GM23338 (cell line): ENCODE measurements at regions not wholly inside any gene's neighbourhood (a gene's known extent, or its start where the extent isn't known, plus 50 kb on each side); places are given as distances from the start of the nearest gene placed in this dataset.

Source experiments
- CREB1 ChIP-seq: fragments of 250-450 bp; sonication (Bioruptor Pico); IDR thresholded peaks from 2 replicates; pipeline ENCODE4 v1.5.0; 2020; ENCODE audit warnings: low read depth, mild to moderate bottlenecking, moderate library complexity
- CTCF ChIP-seq, 2 experiments: fragments of 200-600 bp in 1 of 2; sonication (generic) in 1 of 2; conservative IDR thresholded peaks; 2 replicates each; pipeline versions ENCODE4 v1.5.1 to v1.6.1; 2016 to 2017; ENCODE audit warnings: antibody characterized with exemption in 2 of 2, low read depth in 2 of 2, mild to moderate bottlenecking in 2 of 2, moderate library complexity in 1 of 2
- EZH2 ChIP-seq: fragments of 200-600 bp; sonication (generic); IDR thresholded peaks from one replicate; pipeline ENCODE4 v1.8.0; 2017; ENCODE audit warnings: antibody characterized with exemption, mild to moderate bottlenecking, low read depth; ENCODE audit not compliant: unreplicated experiment
- EZH2phosphoT487 ChIP-seq: fragments of 200-600 bp; sonication (generic); IDR thresholded peaks from one replicate; pipeline ENCODE4 v1.8.1; 2018; ENCODE audit warnings: antibody characterized with exemption; ENCODE audit not compliant: unreplicated experiment
- POLR2AphosphoS5 ChIP-seq: IDR thresholded peaks from 2 replicates; pipeline ENCODE4 v1.6.1; 2016; ENCODE audit warnings: antibody characterized with exemption, low read depth
- REST ChIP-seq: IDR thresholded peaks from one replicate; pipeline ENCODE4 v1.6.1; 2018; ENCODE audit warnings: antibody characterized with exemption; ENCODE audit not compliant: unreplicated experiment

- TF ChIP-seq CTCF (conservative IDR thresholded peaks at IDR 0.05; ENCODE audit: low read depth in 2 of 2) (no peak), CREB1 (CRISPR knock-in tag) (no peak), POLR2AphosphoS5 (no peak), REST (no peak), EZH2 (no peak), EZH2phosphoT487 (no peak)
Measured at GRCh38 chr1:162996261-162996660, 72.9 kb upstream of the RGS4 start.
